ENCODE measurements at regions not wholly inside any gene's neighbourhood (a gene's known extent, or its start where the extent isn't known, plus 50 kb on each side); places are given as distances from the start of the nearest gene placed in this dataset.

GRCh38 chr18:8478968-8479370 is 130.3 kb upstream of the RAB12 start:
- Histone ChIP-seq H3K79me2 (ENCODE audit: insufficient read depth, low read length) (no peaks in the 10 kb centered on the region), H3F3A (ENCODE audit: insufficient read depth, low read length) (no peaks in the 10 kb centered on the region), H3K36me3 (ENCODE audit: insufficient read depth, low read length) (no peaks in the 10 kb centered on the region), H3K27ac (ENCODE audit: low read depth, low read length, poor library complexity, severe bottlenecking) (no peak overlapping the region), H3K4me3 (ENCODE audit: low read depth, low read length, poor library complexity, severe bottlenecking) (no peak overlapping the region), H2AFZ (ENCODE audit: low read length) (no peak overlapping the region), H3K9ac (ENCODE audit: low read length) (no peak overlapping the region), H3K27me3 (ENCODE audit: insufficient read depth, low read length) (no peaks in the 10 kb centered on the region), H3K9me2 (ENCODE audit: low read depth, low read length) (no peaks in the 10 kb centered on the region), H3K4me1 (ENCODE audit: insufficient read depth, low read length, severe bottlenecking) (no peaks in the 10 kb centered on the region), H4K20me1 (ENCODE audit: insufficient read depth, low read length) (no peaks in the 10 kb centered on the region), H3K9me3 (ENCODE audit: low read length) (no peaks in the 10 kb centered on the region), H3K4me2 (ENCODE audit: low read length) (no peak overlapping the region)
- no peak for TF ChIP-seq CTCF (IDR thresholded peaks at IDR 0.05; ENCODE audit: low read length)

- Histone ChIP-seq H3K9me2 (ENCODE audit: low read depth, low read length) (no peaks in the 10 kb centered on the region), H3K9me3 (ENCODE audit: low read length) (no peaks in the 10 kb centered on the region), H3K4me2 (ENCODE audit: low read length) (no peak overlapping the region), H3K4me3 (ENCODE audit: low read depth, low read length, poor library complexity, severe bottlenecking) (no peak overlapping the region), H3K36me3 (ENCODE audit: insufficient read depth, low read length) (no peaks in the 10 kb centered on the region), H3K9ac (ENCODE audit: low read length) (no peak overlapping the region), H3F3A (ENCODE audit: insufficient read depth, low read length) (no peaks in the 10 kb centered on the region), H3K79me2 (ENCODE audit: insufficient read depth, low read length) (no peaks in the 10 kb centered on the region), H3K27ac (ENCODE audit: low read depth, low read length, poor library complexity, severe bottlenecking) (no peak overlapping the region), H3K4me1 (ENCODE audit: insufficient read depth, low read length, severe bottlenecking) (no peaks in the 10 kb centered on the region), H2AFZ (ENCODE audit: low read length) (no peak overlapping the region), H4K20me1 (ENCODE audit: insufficient read depth, low read length) (no peaks in the 10 kb centered on the region), H3K27me3 (ENCODE audit: insufficient read depth, low read length) (no peaks in the 10 kb centered on the region)
- TF ChIP-seq EZH2 (IDR thresholded peaks at IDR 0.05; ENCODE audit: borderline replicate concordance, low read length) (no peak), CTCF (IDR thresholded peaks at IDR 0.05; ENCODE audit: low read length) (no peak)
These were observed 129.4 kb upstream of the RAB12 start for GRCh38 chr18:8479789-8480188.

GRCh38 chr18:8480506-8481328 is 128.5 kb upstream of the RAB12 start:
- no peak overlapping the region for H2AFZ ChIP-seq (ENCODE audit: low read length)
- no peaks in the 10 kb centered on the region for H3K9me2 ChIP-seq (ENCODE audit: low read depth, low read length)
- H3K36me3 ChIP-seq (ENCODE audit: insufficient read depth, low read length): no peaks in the 10 kb centered on the region
- no peaks in the 10 kb centered on the region for H3K79me2 ChIP-seq (ENCODE audit: insufficient read depth, low read length)
- H3K27me3 ChIP-seq (ENCODE audit: insufficient read depth, low read length): no peaks in the 10 kb centered on the region
- no peak overlapping the region for H3K9ac ChIP-seq (ENCODE audit: low read length)
- no peak overlapping the region for H3K4me2 ChIP-seq (ENCODE audit: low read length)
- no peaks in the 10 kb centered on the region for H4K20me1 ChIP-seq (ENCODE audit: insufficient read depth, low read length)
- no peaks in the 10 kb centered on the region for H3K4me1 ChIP-seq (ENCODE audit: insufficient read depth, low read length, severe bottlenecking)
- no peaks in the 10 kb centered on the region for H3F3A ChIP-seq (ENCODE audit: insufficient read depth, low read length)
- H3K4me3 ChIP-seq (ENCODE audit: low read depth, low read length, poor library complexity, severe bottlenecking): no peak overlapping the region
- H3K27ac ChIP-seq (ENCODE audit: low read depth, low read length, poor library complexity, severe bottlenecking): no peak overlapping the region
- no peaks in the 10 kb centered on the region for H3K9me3 ChIP-seq (ENCODE audit: low read length)
- TF ChIP-seq CTCF (IDR thresholded peaks at IDR 0.05; ENCODE audit: low read length) (peak; percentile 41; the same call in 1 of the 2 replicates), EZH2 (IDR thresholded peaks at IDR 0.05; ENCODE audit: borderline replicate concordance, low read length) (no peak)

Data from OCI-LY1 (cell line).